ENCODE measurements at regions not wholly inside any gene's neighbourhood (a gene's known extent, or its start where the extent isn't known, plus 50 kb on each side); places are given as distances from the start of the nearest gene placed in this dataset.

- H3K4me1 ChIP-seq (ENCODE audit: control insufficient read depth in 1 of 2, insufficient read depth in 2 of 2, low read length in 2 of 2): peaks cover 6 to 16% of the 10 kb centered on the region in 2 experiments
- H3K9me3 ChIP-seq (ENCODE audit: control insufficient read depth in 1 of 2, insufficient read depth in 1 of 2, low read depth in 1 of 2, low read length in 2 of 2): no peaks in the 10 kb centered on the region
- no peak overlapping the region for H3K9ac ChIP-seq (ENCODE audit: low read length)
- no peaks in the 10 kb centered on the region for H4K20me1 ChIP-seq (ENCODE audit: insufficient read depth)
- no peak overlapping the region for H3K4me3 ChIP-seq (replicated peaks in 1 of 2; ENCODE audit: low read depth in 1 of 2, low read length in 2 of 2)
- no peaks in the 10 kb centered on the region for H3K27me3 ChIP-seq (ENCODE audit: insufficient read depth, low read length)
- POLR2A ChIA-PET: no interaction called here
- no peak for DNase-seq (ENCODE audit: low read depth, low spot score)
- H3K79me2 ChIP-seq (ENCODE audit: insufficient read depth, low read length): no peaks in the 10 kb centered on the region
- no peak for TF ChIP-seq CEBPB (IDR thresholded peaks at IDR 0.05; ENCODE audit: low read depth)
- TF ChIP-seq ZNF274 (IDR thresholded peaks at IDR 0.05; ENCODE audit: low read depth, low read length): no peak
- TF ChIP-seq ELF1 (IDR thresholded peaks at IDR 0.05; ENCODE audit: borderline replicate concordance, low read depth): no peak
- no peak for TF ChIP-seq TCF7L2 (IDR thresholded peaks at IDR 0.05; ENCODE audit: borderline replicate concordance, extremely low read depth, insufficient read depth, insufficient read length)
- TF ChIP-seq MAX (IDR thresholded peaks at IDR 0.05): no peak
- no peak for TF ChIP-seq SRF (IDR thresholded peaks at IDR 0.05; ENCODE audit: low read depth)
- TF ChIP-seq CTCF (IDR thresholded peaks at IDR 0.05 in 2 of 3, conservative IDR thresholded peaks at IDR 0.05 in 1 of 3; ENCODE audit: borderline replicate concordance in 1 of 3, insufficient read depth in 1 of 3, low read depth in 2 of 3, low read length in 2 of 3): no peak
- no peak for TF ChIP-seq RAD21 (IDR thresholded peaks at IDR 0.05; ENCODE audit: low read depth)
- TF ChIP-seq ZBTB33 (IDR thresholded peaks at IDR 0.05; ENCODE audit: extremely low read depth, insufficient replicate concordance, low read length): no peak
- TF ChIP-seq ATF3 (IDR thresholded peaks at IDR 0.05): no peak
- TF ChIP-seq JUND (IDR thresholded peaks at IDR 0.05): no peak
- H3K9me2 ChIP-seq (ENCODE audit: insufficient read depth): no peaks in the 10 kb centered on the region
- no peaks in the 10 kb centered on the region for H3K36me3 ChIP-seq (ENCODE audit: control insufficient read depth in 1 of 2, insufficient read depth in 2 of 2, low read length in 2 of 2)
- H3K27ac ChIP-seq (ENCODE audit: low read depth, low read length): no peak overlapping the region
- intact Hi-C loops (cut with micrococcal nuclease): no loop called here
- RAD21 ChIA-PET (ENCODE audit: low non-redundant PET in 1 of 2, low total read pairs in 2 of 2, uncharacterized antibody in 2 of 2, unreplicated experiment in 2 of 2): no interaction called here
- no peak overlapping the region for H3K4me2 ChIP-seq (ENCODE audit: low read length)
- no peak for ATAC-seq
- CTCF ChIA-PET: no interaction called here
- BruUV-seq (replicated peaks): no TSS peak
- no peak overlapping the region for H2AFZ ChIP-seq (ENCODE audit: low read depth, low read length, poor library complexity, severe bottlenecking)
These were observed 56.6 kb downstream of the HLA-G start for GRCh38 chr6:29884261-29884660.
